Progenitor cell of endocrine pancreas (in vitro differentiated cells): ENCODE measurements at regions not wholly inside any gene's neighbourhood (a gene's known extent, or its start where the extent isn't known, plus 50 kb on each side); places are given as distances from the start of the nearest gene placed in this dataset.

Source experiments
- DNase-seq: peaks from one replicate; pipeline ENCODE4 v3.0.0; 2021; ENCODE audit warnings: low spot score; ENCODE audit not compliant: unreplicated experiment
- H3K27ac Mint-ChIP-seq: 2 replicates; pipeline ENCODE4 v1.8.0; 2021; ENCODE audit warnings: mild to moderate bottlenecking, moderate library complexity, mixed read lengths
- H3K27me3 Mint-ChIP-seq: 2 replicates; pipeline ENCODE4 v1.8.0; 2021; ENCODE audit warnings: mixed read lengths
- H3K36me3 Mint-ChIP-seq: 2 replicates; pipeline ENCODE4 v1.8.0; 2022; ENCODE audit warnings: mixed read lengths; ENCODE audit not compliant: insufficient read depth
- H3K4me1 Mint-ChIP-seq: 2 replicates; pipeline ENCODE4 v1.8.0; 2021; ENCODE audit warnings: low read depth, mixed read lengths
- H3K4me3 Mint-ChIP-seq: 2 replicates; pipeline ENCODE4 v1.8.0; 2021; ENCODE audit warnings: low read depth, mild to moderate bottlenecking, moderate library complexity, mixed read lengths
- H3K9me3 Mint-ChIP-seq: 2 replicates; pipeline ENCODE4 v1.8.0; 2021; ENCODE audit warnings: low read depth, mixed read lengths
- CTCF ChIP-seq: fragments of 200-600 bp; sonication (generic); IDR thresholded peaks from one replicate; pipeline ENCODE4 v1.5.0; 2021; ENCODE audit warnings: antibody characterized with exemption, mild to moderate bottlenecking; ENCODE audit not compliant: unreplicated experiment

GRCh38 chr11:8809241-8809938, 101.6 kb upstream of the AKIP1 start:
- DNase-seq, result no peak
- H3K4me1 Mint-ChIP-seq, result peaks cover 33% of the 10 kb centered on the region
- H3K27me3 Mint-ChIP-seq, result no peaks in the 10 kb centered on the region
- peaks cover 2% of the 10 kb centered on the region for H3K36me3 Mint-ChIP-seq
- no peaks in the 10 kb centered on the region for H3K9me3 Mint-ChIP-seq
- H3K27ac Mint-ChIP-seq, result peak overlapping the region; percentile 98
- TF ChIP-seq CTCF, result no peak
- peak overlapping the region; percentile 83 for H3K4me3 Mint-ChIP-seq

- Mint-ChIP-seq H3K36me3 (peaks cover 2% of the 10 kb centered on the region), H3K4me3 (peak overlapping the region; percentile 83), H3K9me3 (no peaks in the 10 kb centered on the region), H3K27me3 (no peaks in the 10 kb centered on the region), H3K4me1 (peaks cover 33% of the 10 kb centered on the region), H3K27ac (peak overlapping the region; percentile 98)
- no peak for TF ChIP-seq CTCF
- DNase-seq, result no peak
These were observed 101.0 kb upstream of the AKIP1 start for GRCh38 chr11:8809939-8810539.

GRCh38 chr11:8810540-8811301, 100.3 kb upstream of the AKIP1 start:
- DNase-seq, result peak; percentile 47
- Mint-ChIP-seq H3K27me3 (no peaks in the 10 kb centered on the region), H3K36me3 (no peaks in the 10 kb centered on the region), H3K27ac (peak overlapping the region; percentile 98), H3K4me1 (peaks cover 31% of the 10 kb centered on the region), H3K9me3 (no peaks in the 10 kb centered on the region), H3K4me3 (peak overlapping the region; percentile 83)
- TF ChIP-seq CTCF, result no peak

- Mint-ChIP-seq H3K36me3 (no peaks in the 10 kb centered on the region), H3K4me3 (no peak overlapping the region), H3K27me3 (no peaks in the 10 kb centered on the region), H3K27ac (no peak overlapping the region), H3K4me1 (peaks cover 31% of the 10 kb centered on the region), H3K9me3 (no peaks in the 10 kb centered on the region)
- TF ChIP-seq CTCF, result no peak
- DNase-seq, result no peak
These were observed 99.4 kb upstream of the AKIP1 start for GRCh38 chr11:8811571-8811970.

GRCh38 chr11:8812438-8812837, 98.6 kb upstream of the AKIP1 start:
- H3K27me3 Mint-ChIP-seq, result no peaks in the 10 kb centered on the region
- TF ChIP-seq CTCF, result no peak
- no peak overlapping the region for H3K4me3 Mint-ChIP-seq
- H3K4me1 Mint-ChIP-seq, result peaks cover 27% of the 10 kb centered on the region
- no peak for DNase-seq
- H3K36me3 Mint-ChIP-seq, result no peaks in the 10 kb centered on the region
- no peak overlapping the region for H3K27ac Mint-ChIP-seq
- no peaks in the 10 kb centered on the region for H3K9me3 Mint-ChIP-seq
